ENCODE measurements at regions not wholly inside any gene's neighbourhood (a gene's known extent, or its start where the extent isn't known, plus 50 kb on each side); places are given as distances from the start of the nearest gene placed in this dataset.

GRCh38 chr18:43581936-43582519, 304.7 kb upstream of the SYT4 start:
- TF ChIP-seq CTCF (IDR thresholded peaks at IDR 0.05) (no peak), EZH2phosphoT487 (IDR thresholded peaks at IDR 0.05) (no peak)

Measured in neural progenitor cell (in vitro differentiated cells).